HG03520 (cell line): ENCODE measurements at regions not wholly inside any gene's neighbourhood (a gene's known extent, or its start where the extent isn't known, plus 50 kb on each side); places are given as distances from the start of the nearest gene placed in this dataset.

ENCODE experiments used
- ATAC-seq: cut with Tn5 transposase; IDR thresholded peaks from one replicate; pipeline ENCODE4 v1.9.1; 2021; ENCODE audit warnings: mild to moderate bottlenecking, moderate library complexity; ENCODE audit not compliant: unreplicated experiment

GRCh38 chr6:169937389-169938261 lies 186.2 kb downstream of the ERMARD start:
- ATAC-seq, result no peak

GRCh38 chr6:169936355-169936975 lies 185.0 kb downstream of the ERMARD start:
- ATAC-seq, result no peak

GRCh38 chr6:169935861-169936260 lies 184.4 kb downstream of the ERMARD start:
- no peak for ATAC-seq

GRCh38 chr6:169935348-169935718 lies 183.9 kb downstream of the ERMARD start:
- ATAC-seq, result no peak

- no peak for ATAC-seq
These were observed 183.4 kb downstream of the ERMARD start for GRCh38 chr6:169934699-169935347.

GRCh38 chr6:169933839-169934698 lies 182.6 kb downstream of the ERMARD start:
- no peak for ATAC-seq

- no peak for ATAC-seq
These were observed 181.9 kb downstream of the ERMARD start for GRCh38 chr6:169933251-169933821.

- no peak for ATAC-seq
These were observed 181.1 kb downstream of the ERMARD start for GRCh38 chr6:169932491-169932890.

GRCh38 chr6:169931261-169931660 lies 179.8 kb downstream of the ERMARD start:
- no peak for ATAC-seq

- ATAC-seq, result no peak
These were observed 179.4 kb downstream of the ERMARD start for GRCh38 chr6:169930799-169931198.

- ATAC-seq, result no peak
These were observed 176.3 kb downstream of the ERMARD start for GRCh38 chr6:169927711-169928110.

- no peak for ATAC-seq
These were observed 175.4 kb downstream of the ERMARD start for GRCh38 chr6:169926617-169927417.

- no peak for ATAC-seq
These were observed 172.3 kb downstream of the ERMARD start for GRCh38 chr6:169923468-169924464.

- ATAC-seq, result no peak
These were observed 170.7 kb downstream of the ERMARD start for GRCh38 chr6:169921853-169922824.

GRCh38 chr6:169921217-169921616 lies 169.8 kb downstream of the ERMARD start:
- no peak for ATAC-seq

- no peak for ATAC-seq
These were observed 169.1 kb downstream of the ERMARD start for GRCh38 chr6:169920359-169921020.
